HEK293 (cell line): ENCODE measurements at regions not wholly inside any gene's neighbourhood (a gene's known extent, or its start where the extent isn't known, plus 50 kb on each side); places are given as distances from the start of the nearest gene placed in this dataset.

Experiments
- CTCF ChIA-PET: fragments of 350-600 bp; formaldehyde crosslinking; extraction: SDS; loops from one replicate; lab custom pipeline; 2021; ENCODE audit warnings: antibody characterized with exemption; lab: Yijun Ruan, JAX
- POLR2A ChIA-PET: fragments of 300-600 bp; formaldehyde crosslinking; extraction: SDS; loops from one replicate; lab custom pipeline; 2020; ENCODE audit warnings: antibody characterized with exemption, inconsistent platforms; lab: Yijun Ruan, JAX
- H3K27ac ChIP-seq: fragments of 200-500 bp; sonication (Bioruptor generic); 2 replicates; pipeline ENCODE4 v1.5.1; 2014; ENCODE audit warnings: low read depth, low read length, control low read depth, inconsistent platforms; ENCODE audit errors: extremely low read depth
- H3K36me3 ChIP-seq, 2 experiments: fragments of 200-500 bp in 1 of 2; sonication (Bioruptor generic) in 1 of 2; 1 replicate in 1 of 2; 2 replicates in 1 of 2; pipeline ENCODE4 v1.5.1; 2014 to 2017; ENCODE audit warnings: inconsistent platforms in 2 of 2, low read length in 2 of 2; ENCODE audit not compliant: control insufficient read depth in 2 of 2, insufficient read depth in 1 of 2
- H3K4me1 ChIP-seq: fragments of 200-500 bp; sonication (Bioruptor generic); 2 replicates; pipeline ENCODE4 v1.5.1; 2014; ENCODE audit warnings: mild to moderate bottlenecking, low read length, inconsistent platforms; ENCODE audit not compliant: control insufficient read depth, insufficient read depth
- H3K4me3 ChIP-seq: 2 replicates; pipeline ENCODE4 v1.5.1; 2011; ENCODE audit warnings: low read depth, mild to moderate bottlenecking, control low read depth, low read length, moderate library complexity
- H3K9me3 ChIP-seq: fragments of 200-500 bp; sonication (Bioruptor generic); 2 replicates; pipeline ENCODE4 v1.5.1; 2014; ENCODE audit warnings: low read depth, low read length, inconsistent platforms; ENCODE audit not compliant: control insufficient read depth, insufficient read depth
- ATF2 ChIP-seq: fragments of 450-650 bp; formaldehyde crosslinking; IDR thresholded peaks from 2 replicates; pipeline ENCODE4 v1.5.1; 2016; ENCODE audit warnings: missing biosample characterization, missing genetic modification characterization, low read depth
- GFI1B ChIP-seq: fragments of 450-650 bp; formaldehyde crosslinking; IDR thresholded peaks from 2 replicates; pipeline ENCODE4 v1.5.1; 2016; ENCODE audit warnings: missing biosample characterization, missing genetic modification characterization
- OVOL3 ChIP-seq: fragments of 450-650 bp; formaldehyde crosslinking; IDR thresholded peaks from 2 replicates; pipeline ENCODE4 v1.5.1; 2016; ENCODE audit warnings: missing biosample characterization, missing genetic modification characterization
- YY1 ChIP-seq: fragments of 450-650 bp; formaldehyde crosslinking; IDR thresholded peaks from 2 replicates; pipeline ENCODE4 v1.5.1; 2018; ENCODE audit warnings: missing biosample characterization, missing genetic modification characterization
- ZBTB1 ChIP-seq: fragments of 450-650 bp; formaldehyde crosslinking; IDR thresholded peaks from 2 replicates; pipeline ENCODE4 v1.5.1; 2016; ENCODE audit warnings: missing biosample characterization, missing genetic modification characterization
- ZNF529 ChIP-seq: fragments of 450-650 bp; formaldehyde crosslinking; IDR thresholded peaks from 2 replicates; pipeline ENCODE4 v1.5.1; 2017; ENCODE audit warnings: missing genetic modification characterization, missing biosample characterization; ENCODE audit not compliant: insufficient replicate concordance
- ZNF626 ChIP-seq: fragments of 450-650 bp; sonication (Bioruptor Pico); formaldehyde crosslinking; IDR thresholded peaks from 2 replicates; pipeline ENCODE4 v1.5.1; 2018; ENCODE audit warnings: missing biosample characterization, missing genetic modification characterization, inconsistent platforms

GRCh38 chr5:103333376-103333775 is 74.8 kb downstream of the MACIR start (continued):
- TF ChIP-seq ZBTB1 (tag by site-specific recombination) (no peak), GFI1B (no peak)

GRCh38 chr5:103330875-103331274 is 72.3 kb downstream of the MACIR start:
- H3K9me3 ChIP-seq, result no peaks in the 10 kb centered on the region
- no peak overlapping the region for H3K4me3 ChIP-seq
- no peaks in the 10 kb centered on the region; the same call in 1 of the 2 replicates for H3K4me1 ChIP-seq
- no peaks in the 10 kb centered on the region for H3K36me3 ChIP-seq
- ChIA-PET POLR2A (no interaction called here), CTCF (no interaction called here)
- no peak overlapping the region for H3K27ac ChIP-seq
- TF ChIP-seq ZNF529 (tag by site-specific recombination) (no peak), OVOL3 (no peak), YY1 (tag by site-specific recombination) (no peak), ATF2 (peak; percentile 71), ZNF626 (no peak)
